BLaER1 (cell line): ENCODE measurements at regions not wholly inside any gene's neighbourhood (a gene's known extent, or its start where the extent isn't known, plus 50 kb on each side); places are given as distances from the start of the nearest gene placed in this dataset.
"Not testable (repeated sequence)": the region's sequence is repeated elsewhere in the genome, so short reads cannot be mapped to it uniquely, and the experiment has no call there.

ENCODE experiments used
- H3K27ac ChIP-seq: shearing (Covaris generic); formaldehyde crosslinking; 2 replicates; pipeline ENCODE4 v1.8.1; 2022
- H3K27me3 ChIP-seq: shearing (Covaris generic); formaldehyde crosslinking; 2 replicates; pipeline ENCODE4 v1.8.1; 2022
- H3K36me3 ChIP-seq: shearing (Covaris generic); formaldehyde crosslinking; 2 replicates; pipeline ENCODE4 v1.8.1; 2022
- H3K4me1 ChIP-seq: shearing (Covaris generic); formaldehyde crosslinking; 2 replicates; pipeline ENCODE4 v1.8.1; 2022
- H3K4me2 ChIP-seq: shearing (Covaris generic); formaldehyde crosslinking; 2 replicates; pipeline ENCODE4 v1.8.1; 2022
- H3K4me3 ChIP-seq: shearing (Covaris generic); formaldehyde crosslinking; 2 replicates; pipeline ENCODE4 v1.8.1; 2022
- H3K9ac ChIP-seq: shearing (Covaris generic); formaldehyde crosslinking; 2 replicates; pipeline ENCODE4 v1.8.1; 2022
- H3K9me3 ChIP-seq: shearing (Covaris generic); formaldehyde crosslinking; 2 replicates; pipeline ENCODE4 v1.8.1; 2022
- H4K20me1 ChIP-seq: shearing (Covaris generic); formaldehyde crosslinking; 2 replicates; pipeline ENCODE4 v1.8.1; 2022
- Cebpa-rat ChIP-seq: shearing (Covaris generic); IDR thresholded peaks from 2 replicates; pipeline ENCODE4 v1.8.1; 2022

- Histone ChIP-seq H3K27me3 (no peaks in the 10 kb centered on the region), H3K4me2 (peak overlapping the region; percentile 72; the same call in 1 of the 2 replicates), H3K9ac (no peak overlapping the region), H3K36me3 (no peaks in the 10 kb centered on the region), H3K27ac (no peak overlapping the region), H3K4me1 (peaks cover 33% of the 10 kb centered on the region), H4K20me1 (no peaks in the 10 kb centered on the region), H3K4me3 (no peak overlapping the region), H3K9me3 (peaks cover 12% of the 10 kb centered on the region; the same call in 1 of the 2 replicates)
- TF ChIP-seq Cebpa-rat, result no peak
These were observed 62.4 kb downstream of the CRYBB2 start for GRCh38 chr22:25281675-25282345.

DNA sequence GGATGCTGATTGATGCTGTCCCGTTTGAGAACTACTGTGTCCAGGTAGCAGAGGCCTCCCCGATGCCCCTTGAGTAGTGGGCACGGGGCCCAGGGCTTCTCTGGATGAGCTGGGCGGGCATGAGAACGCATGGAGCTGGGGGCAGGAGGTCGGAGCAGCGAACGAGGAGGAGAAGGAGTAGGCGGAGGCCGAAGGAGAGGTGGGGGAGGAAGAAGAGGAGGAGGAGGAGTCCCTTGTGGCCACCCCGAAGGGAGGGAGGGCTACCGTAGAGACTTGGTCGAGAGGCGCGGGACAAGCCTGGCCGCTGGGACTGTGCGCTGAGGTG lies 62.9 kb downstream of the CRYBB2 start:
- no peaks in the 10 kb centered on the region for H3K36me3 ChIP-seq
- no peaks in the 10 kb centered on the region for H4K20me1 ChIP-seq
- no peak overlapping the region; the same call in 1 of the 2 replicates for H3K4me2 ChIP-seq
- H3K9me3 ChIP-seq, result peaks cover 12% of the 10 kb centered on the region; the same call in 1 of the 2 replicates
- TF ChIP-seq Cebpa-rat, result no peak
- no peaks in the 10 kb centered on the region for H3K27me3 ChIP-seq
- no peak overlapping the region for H3K4me3 ChIP-seq
- no peak overlapping the region for H3K27ac ChIP-seq
- no peak overlapping the region for H3K9ac ChIP-seq
- peaks cover 33% of the 10 kb centered on the region for H3K4me1 ChIP-seq

DNA sequence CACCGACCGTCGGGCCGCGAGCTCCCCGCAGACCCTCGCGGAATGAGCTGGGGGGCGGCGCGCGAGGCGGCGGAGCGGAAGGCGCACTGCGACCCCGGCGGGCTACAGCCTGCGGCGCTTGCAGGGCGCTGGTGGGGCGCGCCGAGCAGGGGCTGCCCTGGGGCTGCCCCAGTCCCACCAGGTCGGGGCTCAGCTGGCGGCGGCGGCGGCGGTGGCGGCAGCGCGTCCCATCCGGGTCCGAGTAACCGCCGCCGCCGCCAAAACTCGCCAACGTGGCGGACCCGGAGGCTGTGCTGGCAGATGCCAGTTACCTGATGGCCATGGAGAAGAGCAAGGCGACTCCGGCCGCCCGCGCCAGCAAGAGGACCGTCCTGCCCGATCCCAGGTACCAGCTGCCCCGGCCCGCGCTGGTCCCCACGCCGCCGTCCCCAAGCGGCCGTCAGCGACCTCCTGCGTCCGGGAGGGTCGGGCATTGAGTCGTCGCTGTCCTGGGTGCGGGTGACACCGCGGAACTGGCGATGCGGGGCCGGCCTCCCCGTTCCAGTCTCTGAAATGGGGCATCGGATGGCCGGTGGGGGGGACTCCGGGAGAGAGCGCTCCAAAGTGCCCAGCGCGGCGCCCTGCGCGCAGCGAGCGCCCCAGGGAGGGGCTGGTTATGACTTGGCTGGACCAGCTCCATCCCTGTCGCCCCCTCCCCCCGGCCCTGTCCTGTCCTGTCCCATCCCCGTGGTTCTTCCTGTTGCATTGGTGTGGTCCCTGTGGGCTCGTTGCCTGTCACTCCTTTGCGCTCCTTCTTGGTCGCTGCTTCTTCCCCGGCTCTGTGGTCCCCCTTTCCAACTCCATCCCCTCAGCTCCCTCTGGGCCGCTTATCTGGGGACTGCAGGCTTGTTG lies 63.5 kb downstream of the CRYBB2 start:
- Histone ChIP-seq H3K4me1 (peaks cover 33% of the 10 kb centered on the region), H3K4me3 (no peak overlapping the region), H4K20me1 (no peaks in the 10 kb centered on the region), H3K9ac (no peak overlapping the region), H3K4me2 (no peak overlapping the region), H3K36me3 (no peaks in the 10 kb centered on the region), H3K27ac (no peak overlapping the region), H3K9me3 (peaks cover 12% of the 10 kb centered on the region; the same call in 1 of the 2 replicates), H3K27me3 (no peaks in the 10 kb centered on the region)
- TF ChIP-seq Cebpa-rat, result no peak

DNA sequence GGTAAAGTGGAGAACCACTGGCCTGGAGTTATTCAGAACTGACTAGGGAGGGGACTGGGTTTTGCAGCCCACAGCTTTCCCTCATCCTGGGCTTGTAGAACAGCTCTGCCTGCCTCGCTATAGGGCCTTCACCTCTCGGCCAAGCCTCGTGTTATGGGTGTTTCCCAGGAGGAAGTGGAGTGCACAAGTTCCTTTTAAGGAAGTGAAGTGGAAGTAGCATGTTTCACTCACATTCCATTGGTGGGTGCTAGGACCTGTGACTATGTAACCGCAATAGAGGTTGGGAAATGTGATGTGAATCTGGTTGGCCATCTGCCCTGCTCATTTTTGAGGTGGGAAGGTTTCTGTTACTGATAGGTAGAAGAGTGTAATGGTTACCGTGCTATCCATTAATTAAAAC lies 69.0 kb downstream of the CRYBB2 start:
- H3K4me1 ChIP-seq, H3K4me2 ChIP-seq, H3K36me3 ChIP-seq, H3K27me3 ChIP-seq, H3K9ac ChIP-seq, H3K9me3 ChIP-seq, H3K27ac ChIP-seq, H4K20me1 ChIP-seq, H3K4me3 ChIP-seq: not testable (repeated sequence)

GRCh38 chr22:25301912-25302311 lies 82.5 kb downstream of the CRYBB2 start:
- not testable (repeated sequence) for H3K4me2 ChIP-seq, H4K20me1 ChIP-seq, H3K36me3 ChIP-seq, H3K9ac ChIP-seq, H3K9me3 ChIP-seq, H3K4me1 ChIP-seq, H3K27me3 ChIP-seq, H3K27ac ChIP-seq, H3K4me3 ChIP-seq

DNA sequence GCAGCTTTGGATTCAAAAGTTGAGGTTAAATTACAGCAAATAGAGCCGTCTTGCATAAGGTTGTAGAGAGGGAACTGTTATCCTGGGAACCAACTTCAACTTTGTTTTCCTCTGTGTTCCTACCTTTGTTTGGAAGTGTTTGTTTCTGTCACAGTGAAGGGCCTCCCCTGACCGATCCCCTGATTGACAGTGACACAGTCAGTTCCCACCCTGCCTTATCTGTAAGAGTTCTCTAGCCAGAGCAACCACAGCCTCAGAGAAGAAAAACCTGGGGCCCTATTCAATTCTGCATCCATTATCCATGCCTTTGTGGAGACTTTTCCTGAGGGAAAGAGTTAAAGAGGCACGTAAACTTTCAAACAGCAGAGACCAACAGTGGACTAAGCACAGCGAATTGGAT lies 90.1 kb downstream of the CRYBB2 start:
- not testable (repeated sequence) for H3K4me3 ChIP-seq, H3K27ac ChIP-seq, H3K27me3 ChIP-seq, H3K36me3 ChIP-seq, H4K20me1 ChIP-seq, H3K9me3 ChIP-seq, H3K9ac ChIP-seq, H3K4me2 ChIP-seq, H3K4me1 ChIP-seq

DNA sequence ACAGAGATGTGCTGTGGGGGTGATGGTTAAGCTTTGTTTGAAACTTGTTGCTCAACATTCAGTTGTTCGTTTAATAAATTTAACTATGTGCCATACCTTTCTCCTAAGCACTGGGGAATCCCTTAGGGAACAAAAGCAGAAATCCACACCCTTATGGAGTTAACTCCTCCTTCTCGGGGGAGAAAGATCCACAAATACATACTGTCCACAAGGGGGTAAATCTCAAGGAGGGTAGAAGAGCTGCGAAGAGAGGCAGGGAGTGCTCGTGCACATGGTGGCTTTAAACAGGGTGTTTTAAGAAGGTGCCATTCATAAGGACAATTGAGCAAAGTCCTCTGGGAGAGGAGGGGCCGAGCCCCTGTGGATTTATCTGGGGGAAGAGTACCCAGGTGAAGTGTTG lies 92.5 kb downstream of the CRYBB2 start:
- not testable (repeated sequence) for H3K4me3 ChIP-seq

GRCh38 chr22:25318081-25318823 lies 98.8 kb downstream of the CRYBB2 start:
- H3K4me2 ChIP-seq, result no peak overlapping the region
- H3K27me3 ChIP-seq, result no peaks in the 10 kb centered on the region
- no peak for TF ChIP-seq Cebpa-rat
- H3K4me3 ChIP-seq, result no peak overlapping the region
- no peaks in the 10 kb centered on the region for H3K9me3 ChIP-seq
- H3K27ac ChIP-seq, result no peak overlapping the region
- no peaks in the 10 kb centered on the region for H3K36me3 ChIP-seq
- H3K4me1 ChIP-seq, result no peaks in the 10 kb centered on the region
- no peak overlapping the region for H3K9ac ChIP-seq
- no peaks in the 10 kb centered on the region for H4K20me1 ChIP-seq

More for the DNA sequence above, 92.5 kb downstream of the CRYBB2 start:
- not testable (repeated sequence) for H3K36me3 ChIP-seq, H3K4me2 ChIP-seq, H3K27ac ChIP-seq, H3K9me3 ChIP-seq, H3K9ac ChIP-seq, H3K27me3 ChIP-seq, H4K20me1 ChIP-seq, H3K4me1 ChIP-seq

DNA sequence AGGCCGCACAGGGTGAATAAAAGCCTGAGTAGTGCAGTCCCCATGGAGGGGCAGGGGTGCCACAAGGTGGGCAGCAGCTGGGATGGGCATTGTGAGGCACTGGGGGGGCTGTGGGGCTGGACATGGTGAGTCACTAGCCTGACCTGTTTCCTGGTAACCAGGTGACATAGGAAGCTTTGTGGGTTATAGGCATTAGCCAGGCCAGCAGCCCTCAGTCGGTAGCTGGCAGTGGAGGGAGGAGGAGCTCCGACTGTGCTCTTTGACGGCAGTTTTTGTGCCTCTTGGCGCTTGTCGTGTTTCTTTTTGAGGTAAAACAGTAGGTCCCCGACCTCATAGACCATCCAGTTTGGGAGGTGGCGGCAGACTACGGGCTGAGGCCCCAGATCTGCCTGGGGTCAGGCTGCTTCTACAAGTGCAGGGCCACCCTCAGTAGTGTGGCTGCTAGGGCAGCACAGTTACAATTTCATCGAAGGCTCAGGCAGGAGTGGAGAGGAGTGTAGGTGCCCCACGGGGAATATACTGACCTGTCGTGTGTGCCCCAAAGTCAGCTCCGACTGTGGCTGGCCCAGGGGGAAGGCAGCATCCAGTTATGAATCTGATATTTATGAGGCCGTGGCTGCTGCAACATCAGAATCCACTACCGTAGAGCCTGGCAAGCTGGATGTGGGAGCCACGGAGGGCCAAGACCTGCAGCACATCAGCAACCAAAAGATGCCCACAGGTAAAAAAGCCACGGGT lies 107.7 kb downstream of the CRYBB2 start:
- TF ChIP-seq Cebpa-rat, result no peak
- Histone ChIP-seq H3K4me3 (no peak overlapping the region), H4K20me1 (no peaks in the 10 kb centered on the region), H3K27ac (no peak overlapping the region), H3K4me1 (peaks cover 7% of the 10 kb centered on the region; the same call in 1 of the 2 replicates), H3K27me3 (no peaks in the 10 kb centered on the region), H3K4me2 (no peak overlapping the region), H3K9me3 (no peaks in the 10 kb centered on the region), H3K36me3 (no peaks in the 10 kb centered on the region), H3K9ac (no peak overlapping the region)
